ENCODE measurements at regions not wholly inside any gene's neighbourhood (a gene's known extent, or its start where the extent isn't known, plus 50 kb on each side); places are given as distances from the start of the nearest gene placed in this dataset.

DNA sequence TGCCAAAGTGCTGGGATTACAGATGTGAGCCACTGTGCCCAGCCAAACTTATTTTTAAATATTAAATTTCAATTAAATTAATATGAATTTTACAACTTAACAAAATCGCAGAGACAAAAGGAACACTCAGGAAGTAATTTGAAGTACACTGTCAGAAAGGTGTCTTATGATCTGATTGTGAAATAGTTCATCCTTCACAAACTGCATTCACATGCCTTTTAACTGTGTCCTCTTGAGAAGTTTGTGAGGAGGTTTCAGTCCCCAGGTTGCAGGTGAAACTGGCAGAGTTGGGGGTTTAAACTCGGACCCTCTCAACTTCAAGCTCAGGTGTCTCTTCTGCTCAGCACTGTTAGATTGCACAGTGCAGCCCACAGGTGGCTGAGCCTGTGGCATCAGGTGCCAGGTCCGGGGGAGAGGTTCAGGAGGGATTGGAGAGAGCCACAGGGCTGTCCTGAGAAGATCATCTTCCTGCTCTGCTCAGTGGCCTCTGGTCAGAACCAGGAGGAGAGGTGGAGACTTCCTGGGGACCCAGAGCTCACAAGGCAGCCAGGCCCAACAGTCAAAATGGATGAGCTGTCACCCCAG lies 152.3 kb upstream of the RAB4A start:
- BruUV-seq (replicated peaks), result no TSS peak
- intact Hi-C loops (cut with micrococcal nuclease; ENCODE audit: unreplicated experiment), result no loop called here
- POLR2A ChIA-PET (ENCODE audit: low non-redundant PET), result no interaction called here
- Histone ChIP-seq H3K9me3 (ENCODE audit: low read depth, low read length, poor library complexity, severe bottlenecking) (no peaks in the 10 kb centered on the region), H3K4me3 (ENCODE audit: low read depth, low read length, poor library complexity, severe bottlenecking) (no peak overlapping the region), H3K27ac (ENCODE audit: low read depth, low read length, poor library complexity, severe bottlenecking) (no peak overlapping the region), H3K4me1 (ENCODE audit: insufficient read depth, low read length, poor library complexity, severe bottlenecking) (peaks cover 6% of the 10 kb centered on the region), H3K36me3 (ENCODE audit: insufficient read depth, low read length, poor library complexity, severe bottlenecking) (no peaks in the 10 kb centered on the region), H3K27me3 (replicated peaks; ENCODE audit: insufficient read depth, low read depth, low read length, poor library complexity) (no peaks in the 10 kb centered on the region)
- no peak for DNase-seq (ENCODE audit: low spot score)
- TF ChIP-seq, protein P1, sequence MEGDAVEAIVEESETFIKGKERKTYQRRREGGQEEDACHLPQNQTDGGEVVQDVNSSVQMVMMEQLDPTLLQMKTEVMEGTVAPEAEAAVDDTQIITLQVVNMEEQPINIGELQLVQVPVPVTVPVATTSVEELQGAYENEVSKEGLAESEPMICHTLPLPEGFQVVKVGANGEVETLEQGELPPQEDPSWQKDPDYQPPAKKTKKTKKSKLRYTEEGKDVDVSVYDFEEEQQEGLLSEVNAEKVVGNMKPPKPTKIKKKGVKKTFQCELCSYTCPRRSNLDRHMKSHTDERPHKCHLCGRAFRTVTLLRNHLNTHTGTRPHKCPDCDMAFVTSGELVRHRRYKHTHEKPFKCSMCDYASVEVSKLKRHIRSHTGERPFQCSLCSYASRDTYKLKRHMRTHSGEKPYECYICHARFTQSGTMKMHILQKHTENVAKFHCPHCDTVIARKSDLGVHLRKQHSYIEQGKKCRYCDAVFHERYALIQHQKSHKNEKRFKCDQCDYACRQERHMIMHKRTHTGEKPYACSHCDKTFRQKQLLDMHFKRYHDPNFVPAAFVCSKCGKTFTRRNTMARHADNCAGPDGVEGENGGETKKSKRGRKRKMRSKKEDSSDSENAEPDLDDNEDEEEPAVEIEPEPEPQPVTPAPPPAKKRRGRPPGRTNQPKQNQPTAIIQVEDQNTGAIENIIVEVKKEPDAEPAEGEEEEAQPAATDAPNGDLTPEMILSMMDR (conservative IDR thresholded peaks at IDR 0.05; ENCODE audit: low read depth, low read length), result no peak
- TF ChIP-seq EZH2 (IDR thresholded peaks at IDR 0.05; ENCODE audit: borderline replicate concordance, low read depth, low read length, poor library complexity, severe bottlenecking), result no peak
- CTCF ChIA-PET, result no interaction called here

DNA sequence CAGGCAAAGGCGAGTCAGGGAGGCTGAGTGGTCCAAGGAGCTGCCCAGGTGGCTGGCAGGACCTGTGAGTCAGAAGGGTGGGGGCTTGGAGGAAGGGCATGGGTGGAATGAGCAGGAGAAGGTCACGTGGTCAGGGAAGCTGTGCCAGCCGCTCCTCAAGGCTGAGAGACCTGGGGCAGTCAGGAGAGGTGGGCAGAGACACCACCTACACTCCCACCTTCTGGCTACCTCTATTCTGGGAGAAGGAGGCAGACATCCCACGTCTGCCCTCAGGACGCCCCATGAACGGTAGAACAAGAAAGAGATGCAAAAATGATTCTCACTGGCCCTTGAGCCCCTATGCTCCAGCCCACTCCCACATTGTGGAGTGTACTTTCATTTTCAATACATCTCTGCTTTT lies 151.8 kb upstream of the RAB4A start:
- Histone ChIP-seq H3K27ac (ENCODE audit: low read depth, low read length, poor library complexity, severe bottlenecking) (no peak overlapping the region), H3K4me3 (ENCODE audit: low read depth, low read length, poor library complexity, severe bottlenecking) (no peak overlapping the region), H3K9me3 (ENCODE audit: low read depth, low read length, poor library complexity, severe bottlenecking) (no peaks in the 10 kb centered on the region), H3K27me3 (replicated peaks; ENCODE audit: insufficient read depth, low read depth, low read length, poor library complexity) (no peaks in the 10 kb centered on the region), H3K4me1 (ENCODE audit: insufficient read depth, low read length, poor library complexity, severe bottlenecking) (peaks cover 6% of the 10 kb centered on the region), H3K36me3 (ENCODE audit: insufficient read depth, low read length, poor library complexity, severe bottlenecking) (no peaks in the 10 kb centered on the region)
- CTCF ChIA-PET, result no interaction called here
- no TSS peak for BruUV-seq (replicated peaks)
- no peak for TF ChIP-seq EZH2 (IDR thresholded peaks at IDR 0.05; ENCODE audit: borderline replicate concordance, low read depth, low read length, poor library complexity, severe bottlenecking)
- TF ChIP-seq, protein P1 (conservative IDR thresholded peaks at IDR 0.05; ENCODE audit: low read depth, low read length), result no peak
- intact Hi-C loops (cut with micrococcal nuclease; ENCODE audit: unreplicated experiment), result no loop called here
- POLR2A ChIA-PET (ENCODE audit: low non-redundant PET), result no interaction called here
- no peak for DNase-seq (ENCODE audit: low spot score)

DNA sequence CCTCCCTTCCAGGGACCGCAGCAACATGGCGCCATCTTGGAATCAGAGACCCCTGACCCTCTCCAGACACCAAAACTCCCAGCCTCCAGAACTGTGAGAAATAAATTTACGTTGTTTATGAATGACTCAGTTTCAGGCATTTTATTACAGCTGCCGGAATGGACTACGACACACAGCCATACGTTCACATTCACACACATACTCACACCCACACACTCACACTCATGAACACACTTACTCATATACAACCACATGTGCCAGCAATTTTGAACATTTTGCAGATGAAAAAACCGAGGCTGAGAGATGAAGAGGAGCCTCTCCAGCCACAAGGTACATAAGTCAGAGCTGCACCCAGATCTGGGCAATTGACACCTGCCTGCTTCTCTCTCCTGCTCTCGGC lies 151.0 kb upstream of the RAB4A start:
- no peak overlapping the region for H3K27ac ChIP-seq (ENCODE audit: low read depth, low read length, poor library complexity, severe bottlenecking)
- no peak for DNase-seq (ENCODE audit: low spot score)
- TF ChIP-seq, protein P1 (conservative IDR thresholded peaks at IDR 0.05; ENCODE audit: low read depth, low read length), result no peak
- no peak for TF ChIP-seq EZH2 (IDR thresholded peaks at IDR 0.05; ENCODE audit: borderline replicate concordance, low read depth, low read length, poor library complexity, severe bottlenecking)
- CTCF ChIA-PET, result no interaction called here
- no TSS peak for BruUV-seq (replicated peaks)
- H3K27me3 ChIP-seq (replicated peaks; ENCODE audit: insufficient read depth, low read depth, low read length, poor library complexity), result no peaks in the 10 kb centered on the region
- peaks cover 6% of the 10 kb centered on the region for H3K4me1 ChIP-seq (ENCODE audit: insufficient read depth, low read length, poor library complexity, severe bottlenecking)
- no peaks in the 10 kb centered on the region for H3K36me3 ChIP-seq (ENCODE audit: insufficient read depth, low read length, poor library complexity, severe bottlenecking)
- no peaks in the 10 kb centered on the region for H3K9me3 ChIP-seq (ENCODE audit: low read depth, low read length, poor library complexity, severe bottlenecking)
- no peak overlapping the region for H3K4me3 ChIP-seq (ENCODE audit: low read depth, low read length, poor library complexity, severe bottlenecking)
- intact Hi-C loops (cut with micrococcal nuclease; ENCODE audit: unreplicated experiment), result no loop called here
- POLR2A ChIA-PET (ENCODE audit: low non-redundant PET), result no interaction called here
